GM21737 (cell line): ENCODE measurements at regions not wholly inside any gene's neighbourhood (a gene's known extent, or its start where the extent isn't known, plus 50 kb on each side); places are given as distances from the start of the nearest gene placed in this dataset.

Experiments
- ATAC-seq: cut with Tn5 transposase; IDR thresholded peaks from one replicate; pipeline ENCODE4 v1.9.1; 2021; ENCODE audit warnings: mild to moderate bottlenecking, moderate library complexity; ENCODE audit not compliant: unreplicated experiment

- no peak for ATAC-seq
Observed at GRCh38 chr7:18239212-18239611, 211.6 kb upstream of the PRPS1L1 start.

GRCh38 chr7:18241543-18242231, 214.0 kb upstream of the PRPS1L1 start:
- ATAC-seq, result no peak

GRCh38 chr7:18243731-18244130, 216.1 kb upstream of the PRPS1L1 start:
- ATAC-seq, result no peak

GRCh38 chr7:18250133-18250532, 222.5 kb upstream of the PRPS1L1 start:
- ATAC-seq, result no peak

GRCh38 chr7:18257711-18258110, 230.1 kb upstream of the PRPS1L1 start:
- ATAC-seq, result no peak

- no peak for ATAC-seq
Observed at GRCh38 chr7:18262058-18262457, 233.5 kb upstream of the HDAC9 start.

GRCh38 chr7:18265611-18266281, 229.8 kb upstream of the HDAC9 start:
- no peak for ATAC-seq

- no peak for ATAC-seq
Observed at GRCh38 chr7:18268571-18268970, 227.0 kb upstream of the HDAC9 start.

GRCh38 chr7:18276380-18276779, 219.2 kb upstream of the HDAC9 start:
- ATAC-seq, result no peak

GRCh38 chr7:18278316-18278715, 217.2 kb upstream of the HDAC9 start:
- ATAC-seq, result no peak

GRCh38 chr7:18283045-18283444, 212.5 kb upstream of the HDAC9 start:
- no peak for ATAC-seq

GRCh38 chr7:18287482-18287881, 208.1 kb upstream of the HDAC9 start:
- ATAC-seq, result no peak

GRCh38 chr7:18288322-18289037, 207.1 kb upstream of the HDAC9 start:
- no peak for ATAC-seq

- no peak for ATAC-seq
Observed at GRCh38 chr7:18289788-18290187, 205.8 kb upstream of the HDAC9 start.

GRCh38 chr7:18290223-18290622, 205.3 kb upstream of the HDAC9 start:
- ATAC-seq, result peak; percentile 76

GRCh38 chr7:18290865-18291264, 204.7 kb upstream of the HDAC9 start:
- ATAC-seq, result no peak

- no peak for ATAC-seq
Observed at GRCh38 chr7:18292584-18292983, 203.0 kb upstream of the HDAC9 start.

GRCh38 chr7:18293759-18294158, 201.8 kb upstream of the HDAC9 start:
- no peak for ATAC-seq

GRCh38 chr7:18294411-18294810, 201.1 kb upstream of the HDAC9 start:
- no peak for ATAC-seq

GRCh38 chr7:18295781-18296423, 199.6 kb upstream of the HDAC9 start:
- ATAC-seq, result no peak

GRCh38 chr7:18302097-18302496, 193.5 kb upstream of the HDAC9 start:
- no peak for ATAC-seq

GRCh38 chr7:18305866-18306265, 189.7 kb upstream of the HDAC9 start:
- ATAC-seq, result no peak
